ENCODE measurements at regions not wholly inside any gene's neighbourhood (a gene's known extent, or its start where the extent isn't known, plus 50 kb on each side); places are given as distances from the start of the nearest gene placed in this dataset.
"Not testable (repeated sequence)": the region's sequence is repeated elsewhere in the genome, so short reads cannot be mapped to it uniquely, and the experiment has no call there.

GRCh38 chr1:30024411-30025195 is 698.8 kb downstream of the MATN1 start:
- intact Hi-C loops (cut with micrococcal nuclease) = no loop called here

- intact Hi-C loops (cut with micrococcal nuclease) = no loop called here
Observed at GRCh38 chr1:30023339-30024022, 699.9 kb downstream of the MATN1 start.

GRCh38 chr1:30014031-30014430 is 709.4 kb downstream of the MATN1 start:
- intact Hi-C loops (cut with micrococcal nuclease) = no loop called here

- intact Hi-C loops (cut with micrococcal nuclease) = no loop called here
Observed at GRCh38 chr1:30012455-30013440, 710.6 kb downstream of the MATN1 start.

- intact Hi-C loops (cut with micrococcal nuclease) = no loop called here
Observed at GRCh38 chr1:30011970-30012369, 711.4 kb downstream of the MATN1 start.

- intact Hi-C loops (cut with micrococcal nuclease) = no loop called here
Observed at GRCh38 chr1:30010506-30011106, 712.8 kb downstream of the MATN1 start.

- intact Hi-C loops (cut with micrococcal nuclease) = no loop called here
Observed at GRCh38 chr1:30009720-30010119, 713.7 kb downstream of the MATN1 start.

GRCh38 chr1:30008998-30009657 is 714.3 kb downstream of the MATN1 start:
- intact Hi-C loops (cut with micrococcal nuclease) = no loop called here

GRCh38 chr1:30008372-30008997 is 714.9 kb downstream of the MATN1 start:
- intact Hi-C loops (cut with micrococcal nuclease) = no loop called here

GRCh38 chr1:30005972-30006619 is 717.3 kb downstream of the MATN1 start:
- intact Hi-C loops (cut with micrococcal nuclease) = no loop called here

- intact Hi-C loops (cut with micrococcal nuclease) = no loop called here
Observed at GRCh38 chr1:30001732-30002039, 721.7 kb downstream of the MATN1 start.

GRCh38 chr1:30001011-30001731 is 722.2 kb downstream of the MATN1 start:
- intact Hi-C loops (cut with micrococcal nuclease) = no loop called here

- intact Hi-C loops (cut with micrococcal nuclease) = no loop called here
Observed at GRCh38 chr1:30000266-30000665, 723.1 kb downstream of the MATN1 start.

GRCh38 chr1:29999595-29999994 is 723.8 kb downstream of the MATN1 start:
- intact Hi-C loops (cut with micrococcal nuclease) = no loop called here

GRCh38 chr1:29998686-29999085 is 724.7 kb downstream of the MATN1 start:
- intact Hi-C loops (cut with micrococcal nuclease) = no loop called here

- intact Hi-C loops (cut with micrococcal nuclease) = not testable (repeated sequence)
Observed at GRCh38 chr1:29997818-29998217, 725.6 kb downstream of the MATN1 start.

GRCh38 chr1:29993950-29994349 is 729.4 kb downstream of the MATN1 start:
- intact Hi-C loops (cut with micrococcal nuclease) = no loop called here

- intact Hi-C loops (cut with micrococcal nuclease) = no loop called here
Observed at GRCh38 chr1:29991815-29992214, 731.6 kb downstream of the MATN1 start.

GRCh38 chr1:29991025-29991424 is 732.4 kb downstream of the MATN1 start:
- intact Hi-C loops (cut with micrococcal nuclease) = no loop called here

All from T-helper 2 cell treated with Interferon-gamma antibody and Interleukin-4, amounts not matched to agents 100 ng/mL and 5 ng/mL, for 36 hours (primary cell).